ENCODE measurements at regions not wholly inside any gene's neighbourhood (a gene's known extent, or its start where the extent isn't known, plus 50 kb on each side); places are given as distances from the start of the nearest gene placed in this dataset.

- no peak for DNase-seq
Observed at GRCh38 chr2:471560-471959, 183.7 kb upstream of the ALKAL2 start.

DNA sequence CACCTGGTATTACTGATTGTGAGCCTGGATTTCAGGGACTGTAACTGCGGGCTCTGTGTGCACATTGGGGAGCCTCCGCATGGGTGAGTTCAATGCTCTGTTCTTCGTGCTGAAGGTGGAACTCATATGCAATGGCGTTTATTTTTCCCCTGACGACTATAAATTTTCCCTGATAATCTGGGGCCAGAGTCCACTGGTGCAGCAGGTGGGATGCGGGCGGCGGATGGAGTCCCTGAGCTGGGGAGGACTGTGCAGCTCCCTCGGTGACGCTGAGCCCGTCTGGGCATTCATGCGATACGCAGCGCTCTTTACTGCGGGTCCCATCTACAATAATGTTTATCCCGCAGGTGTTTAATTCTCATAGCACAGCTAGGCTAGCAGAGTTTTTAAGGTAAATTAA lies 181.6 kb upstream of the ALKAL2 start:
- peak; percentile 68 for DNase-seq

DNA sequence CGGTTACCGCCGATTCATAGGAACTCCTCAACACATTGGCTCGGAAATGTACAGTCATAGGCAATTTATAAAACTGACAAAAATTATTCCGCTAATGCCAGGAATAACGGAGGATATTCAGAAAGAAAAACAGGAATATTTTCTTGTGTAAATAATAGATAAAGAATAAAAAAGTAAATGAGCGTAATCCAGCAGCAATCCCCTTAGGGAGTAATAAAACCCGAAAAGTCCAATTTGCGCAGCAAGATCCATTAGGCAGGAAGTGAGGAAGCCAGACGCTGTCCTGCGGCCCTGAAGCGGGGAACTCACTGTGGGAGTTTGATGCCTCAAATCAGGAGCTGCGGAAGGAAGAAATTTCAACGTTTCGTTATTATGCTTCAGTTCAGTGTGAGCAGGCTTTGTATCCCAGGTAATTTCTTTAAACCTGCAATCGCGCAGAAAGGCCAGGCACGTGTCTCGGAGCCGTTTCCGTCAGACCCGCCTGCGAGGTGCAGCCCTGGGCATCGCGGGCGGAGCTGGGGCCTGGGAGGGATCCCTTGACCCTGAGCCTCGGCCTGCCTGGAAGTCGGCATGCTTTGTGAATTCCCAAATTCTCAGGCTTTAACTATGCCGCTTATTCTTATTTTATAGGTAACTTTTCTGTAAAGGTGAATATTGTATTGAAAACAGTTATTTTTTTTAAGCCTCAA lies 180.9 kb upstream of the ALKAL2 start:
- no peak for DNase-seq

DNA sequence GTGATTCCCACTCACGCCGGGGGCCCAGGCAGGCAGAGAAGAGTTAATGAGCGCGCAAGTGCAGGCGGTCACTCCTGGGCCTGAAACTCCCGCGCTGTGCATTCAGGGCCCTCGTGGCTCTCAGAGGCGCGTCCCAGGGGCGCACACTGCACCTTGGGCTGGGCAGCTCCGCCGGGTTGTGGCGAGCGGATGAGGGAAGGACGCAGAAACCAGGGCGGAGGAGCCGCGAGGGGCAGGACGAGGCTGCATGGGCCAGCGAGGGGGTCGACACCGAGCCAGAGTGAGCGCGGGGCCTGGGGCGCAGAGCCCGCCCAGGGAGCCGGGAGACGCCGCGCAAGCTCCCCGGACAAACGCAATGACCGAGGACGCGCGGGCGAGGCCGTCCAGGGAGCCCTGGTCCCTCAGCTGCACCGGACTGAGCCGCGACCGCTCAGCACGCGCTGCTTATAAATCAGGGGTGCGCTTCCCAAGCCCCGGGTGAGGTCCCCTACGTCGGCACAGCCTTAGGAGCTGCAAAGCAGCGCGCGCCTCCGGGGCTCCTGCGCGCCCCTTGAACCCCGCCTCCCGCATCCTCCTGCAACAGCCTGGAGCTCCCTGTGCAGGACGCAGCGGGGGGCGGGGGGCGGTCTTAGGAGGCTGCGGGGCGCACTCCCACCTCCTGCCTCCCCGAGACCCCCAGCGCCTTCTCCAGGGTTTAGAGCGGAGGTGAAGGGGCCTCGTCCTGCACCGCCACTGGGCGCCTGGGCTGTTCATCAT lies 180.2 kb upstream of the ALKAL2 start:
- no peak for DNase-seq

DNA sequence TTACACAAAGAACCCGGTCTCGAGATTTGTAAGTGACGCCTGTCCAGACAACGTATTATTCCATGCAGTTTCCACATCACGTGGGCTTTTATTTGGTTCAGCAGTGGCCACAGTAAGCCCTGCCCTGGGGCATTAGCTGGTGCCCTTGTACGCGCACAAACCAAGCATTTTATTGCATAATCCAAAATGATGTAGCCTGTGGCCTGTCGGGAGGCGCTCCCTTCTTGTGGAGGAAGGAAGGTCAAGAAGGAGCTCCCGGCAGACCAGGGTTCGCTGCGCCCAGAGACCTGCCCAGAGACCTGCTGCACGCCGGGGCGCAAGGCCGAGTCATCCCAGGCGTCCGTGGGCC lies 179.6 kb upstream of the ALKAL2 start:
- no peak for DNase-seq

GRCh38 chr2:467101-467500 lies 179.2 kb upstream of the ALKAL2 start:
- no peak for DNase-seq

- no peak for DNase-seq
Observed at GRCh38 chr2:464562-465309, 176.8 kb upstream of the ALKAL2 start.

GRCh38 chr2:460861-461260 lies 173.0 kb upstream of the ALKAL2 start:
- DNase-seq, result no peak

DNA sequence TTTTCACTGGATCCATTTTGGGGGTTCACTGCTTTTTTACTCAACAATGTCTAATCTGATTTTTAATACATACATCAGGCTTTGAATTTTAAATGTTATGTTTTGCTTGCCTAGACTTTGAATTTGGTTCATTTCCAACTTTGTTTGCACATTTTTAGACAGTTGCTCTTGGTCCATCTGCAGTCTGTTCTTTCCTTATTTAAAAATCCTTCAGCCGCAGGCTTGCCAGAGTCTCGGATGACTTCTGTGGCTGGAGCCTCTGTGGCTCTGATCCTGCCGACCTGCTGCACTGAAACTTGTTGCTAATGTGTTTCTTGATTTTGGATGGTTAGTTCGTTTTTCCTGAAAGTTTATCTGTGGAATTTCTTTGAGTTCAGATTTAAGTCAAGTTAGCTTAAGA lies 172.0 kb upstream of the ALKAL2 start:
- DNase-seq, result no peak

DNA sequence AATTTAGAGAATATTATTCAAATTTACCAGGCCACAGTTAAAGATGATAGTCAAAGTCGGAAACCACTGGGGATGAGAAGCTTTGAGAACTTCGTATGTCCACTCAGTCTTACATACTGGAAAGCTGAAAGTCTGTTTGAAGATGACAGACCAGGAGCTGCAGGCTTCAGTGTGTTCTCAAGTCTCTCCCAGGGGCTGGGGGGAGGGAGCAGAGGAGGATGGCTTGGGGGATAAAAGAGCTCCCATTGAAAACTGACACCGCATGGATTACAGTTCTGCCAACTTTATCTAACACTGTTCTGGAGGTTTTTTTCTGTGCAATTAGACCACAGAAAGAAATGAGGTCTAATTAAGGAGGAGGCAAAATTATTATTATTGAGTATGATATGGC lies 170.5 kb upstream of the ALKAL2 start:
- DNase-seq, result no peak

DNA sequence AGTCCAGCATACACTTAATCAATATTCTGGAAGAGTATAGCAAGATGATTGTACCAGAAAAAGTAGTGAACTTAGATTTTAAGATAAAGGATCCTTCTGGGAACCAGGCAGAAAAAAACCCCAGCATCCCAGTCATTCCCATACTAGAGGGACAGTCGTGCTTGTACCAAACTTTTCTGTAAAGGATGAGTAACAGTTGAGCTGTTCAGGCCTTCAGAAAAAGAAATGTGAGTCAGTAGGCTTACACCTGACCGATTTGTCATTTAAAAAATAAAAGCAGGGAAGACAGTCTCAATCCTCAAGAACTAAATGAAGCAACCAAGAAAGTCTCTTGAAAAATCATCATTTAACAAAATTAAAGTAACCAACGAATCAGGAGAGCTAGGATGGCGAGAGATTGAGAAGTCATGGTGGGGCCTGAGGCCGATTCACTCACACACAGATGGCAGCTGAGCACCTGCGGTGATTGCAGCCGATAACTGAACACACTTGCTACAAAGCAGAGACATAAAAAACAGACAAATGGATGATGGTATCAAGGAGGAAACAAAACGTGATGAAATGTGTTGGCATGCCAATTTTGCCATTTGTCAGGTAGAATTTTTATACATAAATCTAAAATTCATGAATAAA lies 170.0 kb upstream of the ALKAL2 start:
- DNase-seq, result no peak

DNA sequence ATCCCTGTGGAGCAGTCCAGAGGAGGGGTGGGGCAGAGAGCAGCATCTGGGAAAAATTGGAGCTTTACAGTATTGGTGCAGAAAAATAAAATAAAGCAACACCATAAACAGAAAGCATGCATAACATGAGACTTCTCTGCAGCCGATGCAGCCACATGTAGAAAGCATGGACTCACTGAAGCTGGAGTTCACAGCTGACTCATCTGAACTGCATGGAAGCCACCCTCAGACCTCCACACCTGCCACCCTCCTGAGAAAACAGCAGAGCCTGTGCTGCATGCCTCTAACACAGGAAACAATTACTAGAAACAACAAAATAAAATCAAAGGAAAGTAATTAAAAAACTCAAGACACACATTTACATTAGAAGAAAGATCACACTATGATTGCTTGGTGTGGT lies 169.4 kb upstream of the ALKAL2 start:
- no peak for DNase-seq

- no peak for DNase-seq
Observed at GRCh38 chr2:455913-456312, 168.0 kb upstream of the ALKAL2 start.

GRCh38 chr2:455015-455705 lies 167.3 kb upstream of the ALKAL2 start:
- no peak for DNase-seq

GRCh38 chr2:453132-453531 lies 165.2 kb upstream of the ALKAL2 start:
- no peak for DNase-seq

GRCh38 chr2:451495-451894 lies 163.6 kb upstream of the ALKAL2 start:
- no peak for DNase-seq

GRCh38 chr2:449246-450067 lies 161.6 kb upstream of the ALKAL2 start:
- DNase-seq, result no peak

GRCh38 chr2:447902-448665 lies 160.2 kb upstream of the ALKAL2 start:
- DNase-seq, result no peak

DNA sequence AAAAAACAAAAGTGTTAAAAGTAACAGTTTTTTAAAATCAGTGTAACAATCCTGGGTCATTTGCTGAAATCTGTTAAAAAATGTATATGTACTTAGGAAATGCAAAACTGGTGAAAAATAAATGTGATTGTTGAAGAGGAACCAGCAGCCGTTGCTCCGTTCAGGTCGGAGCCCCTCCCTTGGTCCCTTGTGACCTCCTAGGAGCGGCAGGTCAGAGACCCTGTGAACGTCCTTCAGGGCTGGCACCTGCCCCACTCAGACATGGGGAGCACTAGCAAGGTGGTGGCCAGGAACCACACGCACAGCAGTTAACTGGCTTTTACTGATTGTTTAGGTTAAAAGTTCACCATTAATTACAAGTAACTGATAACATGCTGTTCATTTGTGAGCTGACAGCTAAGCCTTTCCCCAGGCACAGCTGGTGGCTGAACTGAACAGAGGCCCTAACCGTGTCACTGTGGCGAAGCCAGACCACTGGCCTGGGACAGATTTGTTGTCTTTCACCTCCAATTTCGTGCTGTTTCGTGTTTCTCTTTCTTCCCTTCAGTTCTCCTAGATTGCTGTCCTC lies 159.2 kb upstream of the ALKAL2 start:
- DNase-seq, result no peak

DNA sequence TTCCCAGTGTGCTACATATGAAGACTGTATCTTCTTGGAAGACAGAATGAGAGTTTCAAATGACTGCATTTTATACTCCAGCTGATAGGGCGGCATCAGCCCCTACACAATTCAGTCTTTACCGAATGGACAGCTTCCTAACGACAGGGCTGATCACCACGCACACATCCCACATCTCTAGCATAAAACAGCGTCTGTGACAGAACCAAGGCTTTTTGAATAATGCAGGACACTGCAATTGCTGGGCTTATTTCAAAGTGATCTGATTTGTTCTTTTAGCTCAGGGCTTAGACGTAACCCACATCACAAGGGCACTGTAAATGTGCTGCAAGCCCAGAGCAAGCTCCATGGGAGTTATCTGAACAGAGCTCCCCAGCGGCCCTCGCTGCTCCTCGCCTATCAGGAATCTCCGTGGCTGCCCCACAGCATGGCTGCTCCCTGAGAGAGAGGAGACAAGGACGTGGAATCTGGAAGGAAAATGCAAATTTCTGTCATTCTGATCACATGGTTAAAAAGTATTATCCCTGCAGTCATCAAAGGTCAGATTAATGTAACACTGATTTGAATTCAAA lies 158.5 kb upstream of the ALKAL2 start:
- DNase-seq, result no peak

DNA sequence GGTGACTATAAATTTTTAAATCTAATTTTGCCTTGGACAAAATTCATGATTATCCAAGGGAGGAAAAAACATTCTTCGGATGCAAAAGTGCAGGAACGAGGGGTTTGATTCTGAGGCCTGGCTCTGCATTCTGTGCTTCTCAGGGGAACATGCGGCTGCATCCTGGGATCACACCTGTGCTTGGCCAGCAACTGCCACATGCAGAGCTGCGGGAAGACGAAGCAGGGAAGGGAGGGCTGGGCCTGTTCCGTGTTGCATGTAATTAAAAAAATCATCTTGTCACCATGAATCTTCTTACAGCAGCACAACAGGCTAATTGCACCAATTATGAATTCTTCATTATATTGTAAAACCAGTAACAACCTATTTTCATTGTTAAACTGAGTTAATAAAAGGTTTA lies 158.0 kb upstream of the ALKAL2 start:
- no peak for DNase-seq

All from NCI-H526 treated with DMSO at 0.1 percent for 48 hours (cell line).